Endothelial cell (in vitro differentiated cells): ENCODE measurements at regions not wholly inside any gene's neighbourhood (a gene's known extent, or its start where the extent isn't known, plus 50 kb on each side); places are given as distances from the start of the nearest gene placed in this dataset.

Experiments
- DNase-seq: peaks from one replicate; pipeline ENCODE4 v3.0.0; 2021; ENCODE audit warnings: low spot score
- H3K27ac Mint-ChIP-seq: one replicate; pipeline ENCODE4 v1.8.0; 2021; ENCODE audit warnings: mixed read lengths, inconsistent platforms; ENCODE audit not compliant: unreplicated experiment
- H3K27me3 Mint-ChIP-seq: one replicate; pipeline ENCODE4 v1.8.0; 2021; ENCODE audit warnings: mild to moderate bottlenecking, moderate library complexity, mixed read lengths, inconsistent platforms; ENCODE audit not compliant: unreplicated experiment
- H3K36me3 Mint-ChIP-seq: one replicate; pipeline ENCODE4 v1.8.0; 2021; ENCODE audit warnings: mild to moderate bottlenecking, low read depth, mixed read lengths, inconsistent platforms; ENCODE audit not compliant: unreplicated experiment
- H3K4me1 Mint-ChIP-seq: one replicate; pipeline ENCODE4 v1.8.0; 2021; ENCODE audit warnings: mild to moderate bottlenecking, mixed read lengths, inconsistent platforms; ENCODE audit not compliant: unreplicated experiment
- H3K4me3 Mint-ChIP-seq: one replicate; pipeline ENCODE4 v1.8.0; 2021; ENCODE audit warnings: mild to moderate bottlenecking, mixed read lengths, inconsistent platforms; ENCODE audit not compliant: unreplicated experiment
- H3K9me3 Mint-ChIP-seq: one replicate; pipeline ENCODE4 v1.8.0; 2021; ENCODE audit warnings: mixed read lengths, inconsistent platforms; ENCODE audit not compliant: unreplicated experiment
- CTCF ChIP-seq: fragments of 200-600 bp; sonication (generic); IDR thresholded peaks from one replicate; pipeline ENCODE4 v1.5.0; 2021; ENCODE audit warnings: antibody characterized with exemption; ENCODE audit not compliant: unreplicated experiment

GRCh38 chr1:94623560-94624148 lies 82.1 kb upstream of the F3 start:
- no peak overlapping the region for H3K27ac Mint-ChIP-seq
- no peak overlapping the region for H3K4me3 Mint-ChIP-seq
- no peak for DNase-seq

GRCh38 chr1:94622757-94623156 lies 81.2 kb upstream of the F3 start:
- Mint-ChIP-seq H3K27me3 (peaks cover 3% of the 10 kb centered on the region), H3K27ac (no peak overlapping the region), H3K4me3 (no peak overlapping the region), H3K4me1 (no peaks in the 10 kb centered on the region), H3K9me3 (no peaks in the 10 kb centered on the region), H3K36me3 (no peaks in the 10 kb centered on the region)
- DNase-seq, result no peak
- TF ChIP-seq CTCF, result no peak

More at GRCh38 chr1:94623560-94624148, 82.1 kb upstream of the F3 start:
- H3K36me3 Mint-ChIP-seq, result no peaks in the 10 kb centered on the region
- no peaks in the 10 kb centered on the region for H3K4me1 Mint-ChIP-seq
- H3K9me3 Mint-ChIP-seq, result no peaks in the 10 kb centered on the region
- TF ChIP-seq CTCF, result no peak
- peaks cover 5% of the 10 kb centered on the region for H3K27me3 Mint-ChIP-seq

- H3K36me3 Mint-ChIP-seq, result no peaks in the 10 kb centered on the region
- H3K4me3 Mint-ChIP-seq, result no peak overlapping the region
- H3K4me1 Mint-ChIP-seq, result no peaks in the 10 kb centered on the region
- no peak overlapping the region for H3K27ac Mint-ChIP-seq
- DNase-seq, result no peak
- H3K27me3 Mint-ChIP-seq, result peaks cover 3% of the 10 kb centered on the region
- H3K9me3 Mint-ChIP-seq, result no peaks in the 10 kb centered on the region
- TF ChIP-seq CTCF, result no peak
Observed at GRCh38 chr1:94621802-94622201, 80.2 kb upstream of the F3 start.

GRCh38 chr1:94621395-94621794 lies 79.8 kb upstream of the F3 start:
- H3K4me3 Mint-ChIP-seq, result no peak overlapping the region
- H3K36me3 Mint-ChIP-seq, result no peaks in the 10 kb centered on the region
- peaks cover 3% of the 10 kb centered on the region for H3K27me3 Mint-ChIP-seq
- H3K9me3 Mint-ChIP-seq, result no peaks in the 10 kb centered on the region
- no peaks in the 10 kb centered on the region for H3K4me1 Mint-ChIP-seq
- no peak for DNase-seq
- TF ChIP-seq CTCF, result no peak
- no peak overlapping the region for H3K27ac Mint-ChIP-seq

GRCh38 chr1:94620345-94621031 lies 78.9 kb upstream of the F3 start:
- no peak for DNase-seq
- Mint-ChIP-seq H3K4me1 (no peaks in the 10 kb centered on the region), H3K27ac (no peak overlapping the region)

More at GRCh38 chr1:94620345-94621031, 78.9 kb upstream of the F3 start:
- no peak for TF ChIP-seq CTCF
- no peaks in the 10 kb centered on the region for H3K36me3 Mint-ChIP-seq
- no peaks in the 10 kb centered on the region for H3K9me3 Mint-ChIP-seq
- H3K27me3 Mint-ChIP-seq, result peaks cover 3% of the 10 kb centered on the region
- H3K4me3 Mint-ChIP-seq, result no peak overlapping the region
